ENCODE measurements at regions not wholly inside any gene's neighbourhood (a gene's known extent, or its start where the extent isn't known, plus 50 kb on each side); places are given as distances from the start of the nearest gene placed in this dataset.

DNA sequence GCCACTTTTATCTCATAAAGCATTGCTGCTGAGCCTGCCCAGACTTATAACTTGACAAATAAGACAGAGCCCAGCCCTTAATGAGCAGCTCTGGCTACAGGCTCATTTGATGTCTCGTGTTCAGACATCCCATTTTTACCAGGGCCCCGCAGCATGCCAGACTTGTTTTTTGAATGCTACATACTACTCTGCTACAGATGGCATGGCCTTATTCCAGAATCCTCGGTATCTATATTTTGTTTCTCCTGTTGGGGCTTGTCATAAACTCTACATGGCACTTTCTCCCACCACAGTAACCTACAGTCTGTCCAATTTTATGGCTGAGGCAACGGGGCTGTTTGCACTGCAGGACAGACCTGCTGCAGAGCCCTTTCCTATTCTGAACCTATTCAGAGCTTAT is 179.0 kb upstream of the DDX18 start:
- TF ChIP-seq, protein P1, sequence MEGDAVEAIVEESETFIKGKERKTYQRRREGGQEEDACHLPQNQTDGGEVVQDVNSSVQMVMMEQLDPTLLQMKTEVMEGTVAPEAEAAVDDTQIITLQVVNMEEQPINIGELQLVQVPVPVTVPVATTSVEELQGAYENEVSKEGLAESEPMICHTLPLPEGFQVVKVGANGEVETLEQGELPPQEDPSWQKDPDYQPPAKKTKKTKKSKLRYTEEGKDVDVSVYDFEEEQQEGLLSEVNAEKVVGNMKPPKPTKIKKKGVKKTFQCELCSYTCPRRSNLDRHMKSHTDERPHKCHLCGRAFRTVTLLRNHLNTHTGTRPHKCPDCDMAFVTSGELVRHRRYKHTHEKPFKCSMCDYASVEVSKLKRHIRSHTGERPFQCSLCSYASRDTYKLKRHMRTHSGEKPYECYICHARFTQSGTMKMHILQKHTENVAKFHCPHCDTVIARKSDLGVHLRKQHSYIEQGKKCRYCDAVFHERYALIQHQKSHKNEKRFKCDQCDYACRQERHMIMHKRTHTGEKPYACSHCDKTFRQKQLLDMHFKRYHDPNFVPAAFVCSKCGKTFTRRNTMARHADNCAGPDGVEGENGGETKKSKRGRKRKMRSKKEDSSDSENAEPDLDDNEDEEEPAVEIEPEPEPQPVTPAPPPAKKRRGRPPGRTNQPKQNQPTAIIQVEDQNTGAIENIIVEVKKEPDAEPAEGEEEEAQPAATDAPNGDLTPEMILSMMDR (conservative IDR thresholded peaks at IDR 0.05; ENCODE audit: low read length) = no peak
- TF ChIP-seq EZH2phosphoT487 (IDR thresholded peaks at IDR 0.05; ENCODE audit: borderline replicate concordance, low read depth, low read length) = no peak
